ENCODE measurements at regions not wholly inside any gene's neighbourhood (a gene's known extent, or its start where the extent isn't known, plus 50 kb on each side); places are given as distances from the start of the nearest gene placed in this dataset.

DNA sequence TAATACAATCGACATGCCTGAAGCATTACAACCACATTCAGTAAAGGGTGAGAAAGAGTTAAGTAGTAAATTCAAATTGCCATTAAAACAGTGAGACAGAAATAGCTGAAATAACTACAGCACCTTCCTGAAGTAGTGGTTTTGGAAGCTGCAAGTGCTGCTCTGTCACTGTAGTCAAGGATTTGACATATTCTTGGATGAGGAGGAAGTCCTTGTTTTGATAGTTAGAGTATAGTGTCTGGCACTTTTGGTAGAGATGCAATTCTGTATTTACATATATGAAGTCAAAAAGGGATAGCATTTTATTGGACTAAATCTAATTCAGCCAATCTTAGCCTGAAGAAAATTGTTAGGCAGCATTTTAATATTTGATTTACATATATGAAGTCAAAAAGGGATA is 1559.6 kb downstream of the TECRL start:
- H3K4me3 ChIP-seq: no peak overlapping the region
- no peaks in the 10 kb centered on the region for H3K4me1 ChIP-seq
- no peaks in the 10 kb centered on the region for H3K27me3 ChIP-seq
- no peaks in the 10 kb centered on the region for H3K36me3 ChIP-seq
- no peak overlapping the region for H3K27ac ChIP-seq
- WGBS: 47% methylated on average over 1 of the region's 1 CpG
- TF ChIP-seq, protein P1, sequence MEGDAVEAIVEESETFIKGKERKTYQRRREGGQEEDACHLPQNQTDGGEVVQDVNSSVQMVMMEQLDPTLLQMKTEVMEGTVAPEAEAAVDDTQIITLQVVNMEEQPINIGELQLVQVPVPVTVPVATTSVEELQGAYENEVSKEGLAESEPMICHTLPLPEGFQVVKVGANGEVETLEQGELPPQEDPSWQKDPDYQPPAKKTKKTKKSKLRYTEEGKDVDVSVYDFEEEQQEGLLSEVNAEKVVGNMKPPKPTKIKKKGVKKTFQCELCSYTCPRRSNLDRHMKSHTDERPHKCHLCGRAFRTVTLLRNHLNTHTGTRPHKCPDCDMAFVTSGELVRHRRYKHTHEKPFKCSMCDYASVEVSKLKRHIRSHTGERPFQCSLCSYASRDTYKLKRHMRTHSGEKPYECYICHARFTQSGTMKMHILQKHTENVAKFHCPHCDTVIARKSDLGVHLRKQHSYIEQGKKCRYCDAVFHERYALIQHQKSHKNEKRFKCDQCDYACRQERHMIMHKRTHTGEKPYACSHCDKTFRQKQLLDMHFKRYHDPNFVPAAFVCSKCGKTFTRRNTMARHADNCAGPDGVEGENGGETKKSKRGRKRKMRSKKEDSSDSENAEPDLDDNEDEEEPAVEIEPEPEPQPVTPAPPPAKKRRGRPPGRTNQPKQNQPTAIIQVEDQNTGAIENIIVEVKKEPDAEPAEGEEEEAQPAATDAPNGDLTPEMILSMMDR (IDR thresholded peaks at IDR 0.05): no peak
- TF ChIP-seq POLR2A (IDR thresholded peaks at IDR 0.05) (no peak), EP300 (IDR thresholded peaks at IDR 0.05) (no peak), POLR2AphosphoS5 (IDR thresholded peaks at IDR 0.05) (no peak)
- H3K9me3 ChIP-seq: no peaks in the 10 kb centered on the region
- DNase-seq (ENCODE audit: low spot score in 2 of 2): no peak

DNA sequence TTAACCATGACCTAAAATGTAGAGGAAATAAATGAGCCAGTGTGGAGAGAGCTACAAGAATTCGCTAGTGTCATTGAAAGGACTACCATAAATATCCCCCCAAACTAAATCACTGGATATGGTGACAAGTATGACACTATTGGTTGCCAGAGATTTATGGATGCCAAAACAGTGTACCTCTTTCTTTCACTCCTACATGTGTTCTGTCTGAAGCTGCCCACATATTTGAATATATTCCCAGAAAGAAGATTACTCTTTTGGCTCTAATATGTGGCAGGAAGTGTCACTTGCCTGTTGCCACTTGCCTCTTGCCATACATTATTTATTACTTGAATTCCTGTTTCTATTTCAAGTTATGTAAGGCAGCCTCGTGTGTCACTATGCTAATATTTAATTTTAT is 1573.6 kb downstream of the TECRL start:
- TF ChIP-seq, protein P1 (IDR thresholded peaks at IDR 0.05): no peak
- no peak for TF ChIP-seq POLR2AphosphoS5 (IDR thresholded peaks at IDR 0.05)
- no peak for TF ChIP-seq EP300 (IDR thresholded peaks at IDR 0.05)
- no peak for TF ChIP-seq POLR2A (IDR thresholded peaks at IDR 0.05)
- Histone ChIP-seq H3K4me3 (no peak overlapping the region), H3K4me1 (no peaks in the 10 kb centered on the region), H3K27ac (no peak overlapping the region), H3K27me3 (no peaks in the 10 kb centered on the region), H3K9me3 (no peaks in the 10 kb centered on the region), H3K36me3 (no peaks in the 10 kb centered on the region)
- DNase-seq (ENCODE audit: low spot score in 2 of 2): no peak
- WGBS: 7% methylated on average over 2 of the region's 2 CpGs

DNA sequence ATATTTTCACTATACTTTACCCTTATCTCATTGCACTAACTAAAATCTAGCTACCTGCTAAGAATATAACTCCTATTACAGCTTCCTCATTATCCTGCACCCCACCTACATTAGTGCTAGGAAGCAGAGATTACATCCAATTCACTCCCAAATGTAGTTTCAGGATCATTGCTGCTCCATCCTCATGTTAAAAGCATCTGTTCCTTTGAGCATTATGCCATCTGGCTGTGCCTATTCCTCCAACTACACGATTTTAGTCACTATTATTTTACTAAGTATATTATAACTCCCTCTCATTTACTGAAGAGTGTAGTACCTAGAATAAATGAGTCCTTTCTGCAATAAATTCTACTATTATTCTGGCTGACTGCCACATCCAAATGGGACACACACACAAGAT is 1586.9 kb downstream of the TECRL start:
- no peak overlapping the region for H3K4me3 ChIP-seq
- no peak for DNase-seq (ENCODE audit: low spot score in 2 of 2)
- WGBS: 68% methylated on average over 1 of the region's 1 CpG
- no peaks in the 10 kb centered on the region for H3K27me3 ChIP-seq
- no peaks in the 10 kb centered on the region for H3K36me3 ChIP-seq
- H3K4me1 ChIP-seq: no peaks in the 10 kb centered on the region
- H3K9me3 ChIP-seq: no peaks in the 10 kb centered on the region
- H3K27ac ChIP-seq: no peak overlapping the region
- TF ChIP-seq, protein P1 (IDR thresholded peaks at IDR 0.05): no peak
- TF ChIP-seq EP300 (IDR thresholded peaks at IDR 0.05) (no peak), POLR2AphosphoS5 (IDR thresholded peaks at IDR 0.05) (no peak), POLR2A (IDR thresholded peaks at IDR 0.05) (no peak)

DNA sequence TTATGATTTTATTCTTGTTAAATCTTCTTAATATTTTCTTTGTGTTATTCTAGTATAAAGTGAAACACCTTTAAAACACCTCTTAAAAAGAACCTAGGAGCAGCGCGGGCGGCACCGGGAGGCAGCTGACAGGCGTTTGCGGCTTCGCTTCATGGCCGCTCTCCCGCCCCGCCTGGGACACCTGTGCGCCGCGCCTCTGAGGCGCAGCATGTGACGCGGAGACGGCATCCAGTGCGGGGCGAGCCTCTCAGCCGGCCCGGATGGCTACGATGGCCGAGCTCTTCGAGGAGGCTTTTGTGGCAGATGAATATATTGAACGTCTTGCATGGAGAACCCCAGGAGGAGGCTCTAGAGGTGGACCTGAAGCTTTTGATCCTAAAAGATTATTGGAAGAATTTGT is 1592.7 kb downstream of the TECRL start:
- H3K27ac ChIP-seq: no peak overlapping the region
- no peaks in the 10 kb centered on the region for H3K4me1 ChIP-seq
- no peak for TF ChIP-seq EP300 (IDR thresholded peaks at IDR 0.05)
- no peak for TF ChIP-seq POLR2AphosphoS5 (IDR thresholded peaks at IDR 0.05)
- no peak for TF ChIP-seq POLR2A (IDR thresholded peaks at IDR 0.05)
- TF ChIP-seq, protein P1 (IDR thresholded peaks at IDR 0.05): no peak
- H3K9me3 ChIP-seq: no peaks in the 10 kb centered on the region
- DNase-seq (ENCODE audit: low spot score in 2 of 2): no peak
- H3K4me3 ChIP-seq: no peak overlapping the region
- whole genome bisulfite sequencing: 48% methylated on average over 25 of the region's 25 CpGs
- H3K36me3 ChIP-seq: no peaks in the 10 kb centered on the region
- H3K27me3 ChIP-seq: no peaks in the 10 kb centered on the region

DNA sequence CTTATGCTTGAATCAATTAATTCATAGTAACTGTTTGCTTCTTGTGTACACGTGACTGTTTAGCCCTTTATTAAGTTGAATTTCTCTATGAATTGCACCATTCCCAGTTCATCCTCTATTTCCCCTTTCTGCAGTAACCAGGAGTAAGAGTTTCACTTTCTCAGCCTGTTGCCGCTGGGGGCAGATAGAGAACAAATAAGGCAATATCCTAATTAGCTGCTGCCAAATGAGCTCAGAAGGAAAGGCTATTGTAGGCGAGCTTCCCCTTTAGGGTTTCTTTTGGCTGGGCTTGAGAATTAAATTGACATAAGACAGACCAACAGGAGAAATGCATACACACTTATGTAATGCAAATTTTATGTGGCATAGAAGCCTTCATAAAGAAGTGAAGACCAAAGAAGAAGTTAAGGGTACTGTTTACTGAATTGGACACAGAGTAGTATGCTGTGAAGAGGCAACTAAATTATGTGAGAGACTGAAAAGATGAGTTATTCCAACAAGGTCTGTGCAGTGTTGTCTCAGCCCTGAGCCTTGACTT is 1594.7 kb downstream of the TECRL start:
- 60% methylated on average over 3 of the region's 3 CpGs for WGBS
- TF ChIP-seq EP300 (IDR thresholded peaks at IDR 0.05) (no peak), POLR2A (IDR thresholded peaks at IDR 0.05) (no peak), POLR2AphosphoS5 (IDR thresholded peaks at IDR 0.05) (no peak)
- TF ChIP-seq, protein P1 (IDR thresholded peaks at IDR 0.05): no peak
- H3K4me3 ChIP-seq: no peak overlapping the region
- H3K36me3 ChIP-seq: no peaks in the 10 kb centered on the region
- no peak overlapping the region for H3K27ac ChIP-seq
- no peaks in the 10 kb centered on the region for H3K4me1 ChIP-seq
- DNase-seq (ENCODE audit: low spot score in 2 of 2): no peak
- no peaks in the 10 kb centered on the region for H3K27me3 ChIP-seq
- H3K9me3 ChIP-seq: no peaks in the 10 kb centered on the region
